Lower leg skin (tissue), 4 donors: ENCODE measurements at regions not wholly inside any gene's neighbourhood (a gene's known extent, or its start where the extent isn't known, plus 50 kb on each side); places are given as distances from the start of the nearest gene placed in this dataset.

Experiments
- DNase-seq, 2 donors: peaks; one replicate each; pipeline ENCODE4 v3.0.0-alpha.2; 2019; ENCODE audit warnings: low spot score in 2 of 2
- H3K4me3 ChIP-seq: fragments of 200-600 bp; sonication (generic); 2 replicates; pipeline ENCODE4 v1.5.1; 2017; ENCODE audit warnings: mild to moderate bottlenecking, low read depth; ENCODE audit not compliant: poor library complexity, severe bottlenecking
- POLR2A ChIP-seq, 2 donors: fragments of 450-650 bp; IDR thresholded peaks; one replicate each; pipeline ENCODE4 v1.6.1; 2016 to 2017; ENCODE audit warnings: antibody characterized with exemption in 2 of 2, mild to moderate bottlenecking in 1 of 2, moderate library complexity in 1 of 2
- WGBS, 2 donors: methylation state at CpG; one replicate each; pipeline ENCODE4 v1.1.5; 2018; 5-methylcytosine and 5-hydroxymethylcytosine counted together
- intact Hi-C: fragments of 100-400 bp; cut with DNase I; formaldehyde crosslinking; loops from one replicate; pipeline ENCODE4 v1.15.0; 2023; ENCODE audit warnings: low total_unique reads
- TF ChIP-seq, protein P1 (sequence below), 3 donors: fragments of 450-650 bp; IDR thresholded peaks; one replicate each; pipeline ENCODE4 v1.5.1; 2016; ENCODE audit warnings: antibody characterized with exemption in 3 of 3, mild to moderate bottlenecking in 3 of 3, moderate library complexity in 2 of 3

DNA sequence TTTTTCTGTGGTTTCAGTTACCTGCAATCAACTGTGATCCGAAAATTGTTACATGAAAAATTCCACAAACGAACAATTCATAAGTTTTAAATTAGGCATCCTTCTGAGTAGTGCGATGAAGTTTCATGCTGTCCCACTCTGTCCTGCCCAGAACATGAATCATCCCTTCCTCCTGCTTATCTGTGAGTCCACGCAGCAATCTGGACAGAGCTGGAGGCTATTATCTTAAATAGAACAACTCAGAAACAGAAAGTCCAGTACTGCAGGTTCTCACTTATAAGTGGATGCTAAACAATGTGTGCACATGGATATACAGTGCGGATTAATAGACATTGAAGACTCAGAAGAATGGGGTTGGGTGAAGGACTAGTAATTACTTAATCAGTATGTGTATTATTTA, 583.7 kb upstream of the SPRY2 start:
- no peak for DNase-seq
- TF ChIP-seq, protein P1, sequence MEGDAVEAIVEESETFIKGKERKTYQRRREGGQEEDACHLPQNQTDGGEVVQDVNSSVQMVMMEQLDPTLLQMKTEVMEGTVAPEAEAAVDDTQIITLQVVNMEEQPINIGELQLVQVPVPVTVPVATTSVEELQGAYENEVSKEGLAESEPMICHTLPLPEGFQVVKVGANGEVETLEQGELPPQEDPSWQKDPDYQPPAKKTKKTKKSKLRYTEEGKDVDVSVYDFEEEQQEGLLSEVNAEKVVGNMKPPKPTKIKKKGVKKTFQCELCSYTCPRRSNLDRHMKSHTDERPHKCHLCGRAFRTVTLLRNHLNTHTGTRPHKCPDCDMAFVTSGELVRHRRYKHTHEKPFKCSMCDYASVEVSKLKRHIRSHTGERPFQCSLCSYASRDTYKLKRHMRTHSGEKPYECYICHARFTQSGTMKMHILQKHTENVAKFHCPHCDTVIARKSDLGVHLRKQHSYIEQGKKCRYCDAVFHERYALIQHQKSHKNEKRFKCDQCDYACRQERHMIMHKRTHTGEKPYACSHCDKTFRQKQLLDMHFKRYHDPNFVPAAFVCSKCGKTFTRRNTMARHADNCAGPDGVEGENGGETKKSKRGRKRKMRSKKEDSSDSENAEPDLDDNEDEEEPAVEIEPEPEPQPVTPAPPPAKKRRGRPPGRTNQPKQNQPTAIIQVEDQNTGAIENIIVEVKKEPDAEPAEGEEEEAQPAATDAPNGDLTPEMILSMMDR (IDR thresholded peaks at IDR 0.05), result no peak
- no peak for TF ChIP-seq POLR2A (IDR thresholded peaks at IDR 0.05)
- intact Hi-C loops, result no loop called here
- 72 to 75% methylated on average over 5 of the region's 5 CpGs for WGBS, 2 donors
- no peak overlapping the region for H3K4me3 ChIP-seq

DNA sequence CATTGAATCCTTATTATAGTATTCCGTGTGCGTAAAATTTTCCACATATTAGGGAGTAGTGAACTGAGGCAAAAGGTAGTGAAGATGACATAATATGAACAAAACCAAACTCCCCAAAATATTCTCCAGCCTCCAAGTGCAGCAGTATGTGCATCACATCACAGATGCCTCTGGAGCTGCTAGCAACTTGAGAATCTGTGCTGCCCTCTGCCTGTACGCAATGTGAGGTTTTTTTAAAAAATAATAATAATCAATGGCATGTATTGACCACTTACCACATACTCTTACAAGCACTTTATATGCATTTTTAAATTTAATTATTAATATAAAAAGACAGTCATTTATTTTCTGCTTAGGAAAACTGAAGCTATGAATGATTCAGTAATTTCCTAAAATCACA, 583.0 kb upstream of the SPRY2 start:
- TF ChIP-seq, protein P1 (IDR thresholded peaks at IDR 0.05), result no peak
- no peak for TF ChIP-seq POLR2A (IDR thresholded peaks at IDR 0.05)
- WGBS, 2 donors, result 92 to 93% methylated on average over 3 of the region's 3 CpGs
- H3K4me3 ChIP-seq, result no peak overlapping the region
- no peak for DNase-seq
- intact Hi-C loops, result no loop called here

DNA sequence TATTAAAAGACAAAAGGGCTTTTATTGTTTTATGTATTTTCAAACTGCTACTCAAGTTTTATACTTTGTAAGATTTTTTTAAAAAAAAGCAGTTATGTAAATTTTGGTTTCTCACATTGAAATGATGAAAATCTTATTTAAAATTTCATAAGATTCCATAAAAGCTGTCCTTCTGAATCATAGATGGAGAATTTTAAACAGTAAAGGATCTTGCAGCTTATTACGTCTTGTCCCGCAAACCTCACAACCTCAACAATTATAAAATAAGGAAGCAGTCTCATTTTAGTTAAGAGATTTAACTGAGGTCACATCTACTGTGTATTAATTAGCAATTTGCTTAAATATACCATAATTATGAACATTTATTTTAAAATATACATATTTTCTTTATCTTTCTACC, 581.0 kb upstream of the SPRY2 start:
- DNase-seq, result no peak
- no peak overlapping the region for H3K4me3 ChIP-seq
- intact Hi-C loops, result no loop called here
- WGBS, 2 donors, result 91 to 93% methylated on average over 2 of the region's 2 CpGs
- TF ChIP-seq POLR2A (IDR thresholded peaks at IDR 0.05), result no peak
- TF ChIP-seq, protein P1 (IDR thresholded peaks at IDR 0.05), result no peak

DNA sequence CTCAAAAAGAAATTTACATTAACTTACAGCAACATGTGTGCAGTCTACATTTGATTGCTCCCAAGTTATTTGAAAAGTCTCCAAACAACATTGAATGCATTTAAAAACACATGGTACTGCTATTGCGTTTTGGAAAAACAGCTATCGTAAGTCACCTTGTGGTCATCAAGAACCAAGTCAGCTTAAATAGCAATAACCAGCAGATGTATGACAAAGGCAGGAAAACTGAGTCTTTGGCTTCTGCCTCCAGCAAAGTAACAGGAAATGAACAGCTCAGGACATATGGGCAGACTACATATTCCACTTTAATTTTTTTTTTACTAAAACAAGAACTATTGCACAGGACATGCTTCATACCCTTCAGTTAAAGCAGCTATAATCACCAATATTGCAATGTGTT, 580.6 kb upstream of the SPRY2 start:
- 61 to 66% methylated on average over 2 of the region's 2 CpGs for WGBS, 2 donors
- TF ChIP-seq POLR2A (IDR thresholded peaks at IDR 0.05), result no peak
- TF ChIP-seq, protein P1 (IDR thresholded peaks at IDR 0.05), result no peak
- no peak for DNase-seq
- H3K4me3 ChIP-seq, result no peak overlapping the region
- intact Hi-C loops, result no loop called here

DNA sequence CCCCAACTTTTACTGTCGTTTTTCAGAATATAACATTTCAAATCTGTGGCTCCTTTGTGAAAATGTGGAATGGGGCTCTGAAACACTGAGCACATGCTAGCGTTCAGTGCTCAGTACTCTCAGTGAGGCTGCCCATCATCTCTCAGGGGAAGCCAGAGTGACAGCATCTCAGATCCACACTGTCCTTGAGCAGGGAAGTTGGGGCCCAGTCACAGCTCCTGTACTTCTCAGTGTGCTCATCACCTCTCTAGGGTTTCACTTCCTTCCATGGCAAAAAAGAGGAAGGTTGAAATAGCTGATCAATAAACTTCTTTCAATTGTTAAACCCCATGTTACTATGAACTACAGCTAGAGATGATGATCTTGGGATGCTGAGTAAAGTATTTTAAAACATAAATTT, 565.9 kb upstream of the SPRY2 start:
- H3K4me3 ChIP-seq, result no peak overlapping the region
- TF ChIP-seq POLR2A (IDR thresholded peaks at IDR 0.05), result no peak
- TF ChIP-seq, protein P1 (IDR thresholded peaks at IDR 0.05), result no peak
- DNase-seq, result no peak
- intact Hi-C loops, result no loop called here
- WGBS, 2 donors, result 79 to 94% methylated on average over 2 of the region's 2 CpGs

DNA sequence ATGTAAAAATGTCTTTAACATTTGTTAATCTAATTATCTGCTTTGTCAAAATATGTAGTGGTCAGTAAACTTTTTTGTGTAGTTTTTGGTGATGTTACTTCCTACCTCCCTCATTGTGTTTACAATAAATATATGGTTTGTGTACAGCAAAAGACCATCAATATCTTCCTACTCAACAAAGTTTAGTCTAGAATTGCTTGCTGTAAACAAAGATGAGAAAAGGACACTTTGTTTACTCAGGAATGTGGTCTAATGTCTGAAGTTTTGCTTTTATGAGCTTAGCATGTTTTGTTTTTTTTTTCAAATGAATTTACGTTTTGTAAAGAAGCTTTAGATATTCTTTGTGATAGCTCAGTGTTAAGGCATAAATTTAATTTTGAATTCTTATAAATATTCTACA, 563.5 kb upstream of the SPRY2 start:
- intact Hi-C loops, result no loop called here
- DNase-seq, result no peak
- H3K4me3 ChIP-seq, result no peak overlapping the region
- TF ChIP-seq, protein P1 (IDR thresholded peaks at IDR 0.05), result no peak
- TF ChIP-seq POLR2A (IDR thresholded peaks at IDR 0.05), result no peak
- 66 to 75% methylated on average over 1 of the region's 1 CpG for WGBS, 2 donors
